WI38 (cell line): ENCODE measurements at regions not wholly inside any gene's neighbourhood (a gene's known extent, or its start where the extent isn't known, plus 50 kb on each side); places are given as distances from the start of the nearest gene placed in this dataset.

Experiments
- H3K4me3 ChIP-seq: 2 replicates; pipeline ENCODE4 v1.5.1; 2011; ENCODE audit warnings: low read depth, mild to moderate bottlenecking, control low read depth, low read length
- TF ChIP-seq, protein P1 (sequence below): IDR thresholded peaks from 2 replicates; pipeline ENCODE4 v1.5.1; 2012; ENCODE audit warnings: low read depth, mild to moderate bottlenecking, control low read depth, low read length

DNA sequence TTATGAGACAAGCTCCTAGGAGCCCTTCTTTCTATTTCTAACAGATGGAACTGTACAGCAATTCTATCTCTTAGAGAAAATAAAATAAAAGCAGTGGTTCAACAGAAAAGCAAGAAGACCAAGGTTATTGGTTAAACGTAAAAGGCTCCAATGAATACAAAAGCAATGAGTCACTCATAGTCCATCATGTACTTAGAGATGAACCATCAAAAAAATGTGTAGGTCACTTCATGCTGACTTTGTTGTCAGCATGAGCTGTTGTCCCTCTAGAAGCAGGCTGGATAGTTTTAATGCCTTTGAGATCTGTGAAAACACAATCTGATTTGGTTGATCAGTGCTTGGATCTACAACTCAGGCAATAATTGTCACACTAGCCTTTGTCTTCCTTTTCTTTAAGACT is 378.6 kb upstream of the ANXA10 start:
- TF ChIP-seq, protein P1, sequence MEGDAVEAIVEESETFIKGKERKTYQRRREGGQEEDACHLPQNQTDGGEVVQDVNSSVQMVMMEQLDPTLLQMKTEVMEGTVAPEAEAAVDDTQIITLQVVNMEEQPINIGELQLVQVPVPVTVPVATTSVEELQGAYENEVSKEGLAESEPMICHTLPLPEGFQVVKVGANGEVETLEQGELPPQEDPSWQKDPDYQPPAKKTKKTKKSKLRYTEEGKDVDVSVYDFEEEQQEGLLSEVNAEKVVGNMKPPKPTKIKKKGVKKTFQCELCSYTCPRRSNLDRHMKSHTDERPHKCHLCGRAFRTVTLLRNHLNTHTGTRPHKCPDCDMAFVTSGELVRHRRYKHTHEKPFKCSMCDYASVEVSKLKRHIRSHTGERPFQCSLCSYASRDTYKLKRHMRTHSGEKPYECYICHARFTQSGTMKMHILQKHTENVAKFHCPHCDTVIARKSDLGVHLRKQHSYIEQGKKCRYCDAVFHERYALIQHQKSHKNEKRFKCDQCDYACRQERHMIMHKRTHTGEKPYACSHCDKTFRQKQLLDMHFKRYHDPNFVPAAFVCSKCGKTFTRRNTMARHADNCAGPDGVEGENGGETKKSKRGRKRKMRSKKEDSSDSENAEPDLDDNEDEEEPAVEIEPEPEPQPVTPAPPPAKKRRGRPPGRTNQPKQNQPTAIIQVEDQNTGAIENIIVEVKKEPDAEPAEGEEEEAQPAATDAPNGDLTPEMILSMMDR = no peak
- H3K4me3 ChIP-seq = no peak overlapping the region

DNA sequence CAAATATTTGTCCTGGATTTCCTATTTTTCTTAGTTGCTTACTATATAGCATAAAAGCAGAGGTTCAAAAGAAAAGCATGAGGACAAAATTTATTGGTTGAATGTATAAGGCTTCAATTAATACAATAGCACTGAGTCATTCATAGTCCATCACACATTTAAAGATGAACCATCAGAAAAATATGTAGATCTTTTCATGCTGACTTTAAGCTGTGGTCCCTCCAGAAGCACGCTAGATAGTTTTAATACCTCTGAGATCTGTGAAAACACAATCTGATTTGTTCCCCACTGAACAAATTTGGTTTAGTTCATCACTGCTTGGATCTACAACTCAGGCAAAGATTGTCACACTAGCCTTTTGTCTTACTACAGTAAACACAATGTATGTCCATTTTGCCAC is 377.2 kb upstream of the ANXA10 start:
- no peak overlapping the region for H3K4me3 ChIP-seq
- TF ChIP-seq, protein P1 = no peak

DNA sequence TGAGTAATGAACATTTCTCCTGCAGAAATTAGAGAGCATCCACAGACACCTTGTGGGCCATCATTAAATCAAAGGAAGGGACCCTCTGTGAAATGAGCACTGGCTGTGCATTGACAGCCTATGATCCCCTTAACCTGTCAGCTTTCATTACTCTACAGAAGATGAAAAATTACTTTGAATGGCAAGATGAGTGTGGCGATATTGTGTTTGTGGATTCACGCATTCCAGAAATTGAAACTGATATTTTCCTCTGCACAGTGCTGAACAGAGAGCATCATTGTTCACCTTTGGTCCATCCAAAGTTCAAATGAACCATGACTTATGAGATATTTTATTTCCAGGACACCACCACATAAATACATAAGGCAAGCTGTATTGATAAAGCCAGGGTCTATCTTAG is 374.8 kb upstream of the ANXA10 start:
- no peak overlapping the region for H3K4me3 ChIP-seq
- TF ChIP-seq, protein P1 = no peak

DNA sequence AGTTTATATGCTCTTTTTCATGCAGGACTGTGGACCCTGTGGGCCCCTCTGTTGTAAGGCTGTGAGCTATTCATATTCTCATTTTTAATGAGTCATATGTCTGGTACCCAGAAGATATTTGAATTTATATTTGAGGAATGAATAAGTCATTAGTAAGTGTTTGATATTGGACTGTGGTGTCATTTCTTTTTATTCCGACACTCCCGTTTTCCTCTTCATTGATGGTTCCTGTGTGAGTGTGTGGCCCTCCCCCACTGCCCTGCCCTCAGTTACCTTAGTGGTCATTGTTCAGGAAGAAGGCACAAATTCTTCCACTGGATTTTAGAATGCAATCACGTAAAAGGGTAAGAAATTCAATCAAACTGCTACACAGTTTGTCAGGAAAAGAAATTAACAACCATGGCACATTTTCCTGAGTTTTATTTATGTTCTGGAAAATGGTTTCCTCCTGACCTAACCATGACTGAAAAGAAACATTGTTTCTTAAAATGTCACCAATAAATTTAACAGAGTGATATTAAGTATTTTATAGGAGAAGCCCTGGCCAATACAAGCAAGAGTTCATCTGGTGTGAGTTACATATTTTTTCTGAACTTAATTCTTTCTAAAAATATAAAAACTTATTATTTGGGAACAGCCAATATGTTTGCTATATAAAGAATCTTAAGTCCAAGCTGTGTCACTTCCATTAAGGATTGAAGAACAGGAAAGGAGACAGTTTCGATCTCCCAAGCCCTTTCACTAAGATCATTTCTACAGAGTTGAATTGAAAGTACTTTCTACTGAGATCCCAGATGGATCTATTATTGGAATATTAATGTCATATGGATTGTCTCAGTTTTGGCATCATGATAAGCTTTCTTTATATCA is 370.5 kb upstream of the ANXA10 start:
- H3K4me3 ChIP-seq = no peak overlapping the region
- TF ChIP-seq, protein P1 = no peak

DNA sequence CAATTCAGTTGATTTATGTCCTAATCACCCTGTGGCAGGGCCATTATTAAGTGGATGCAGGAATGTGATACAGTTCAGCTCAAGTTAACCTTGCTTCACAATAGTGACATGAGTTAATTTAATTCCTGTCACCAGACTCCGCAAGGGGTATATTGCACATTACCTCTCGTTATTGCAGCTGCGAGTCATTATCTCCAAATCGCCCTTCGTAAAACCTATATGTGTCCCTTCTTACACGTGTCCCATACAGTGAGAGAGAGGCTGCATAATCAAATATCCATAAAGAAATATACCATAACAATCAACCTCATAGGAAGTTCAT is 369.9 kb upstream of the ANXA10 start:
- no peak overlapping the region for H3K4me3 ChIP-seq
- TF ChIP-seq, protein P1 = no peak

DNA sequence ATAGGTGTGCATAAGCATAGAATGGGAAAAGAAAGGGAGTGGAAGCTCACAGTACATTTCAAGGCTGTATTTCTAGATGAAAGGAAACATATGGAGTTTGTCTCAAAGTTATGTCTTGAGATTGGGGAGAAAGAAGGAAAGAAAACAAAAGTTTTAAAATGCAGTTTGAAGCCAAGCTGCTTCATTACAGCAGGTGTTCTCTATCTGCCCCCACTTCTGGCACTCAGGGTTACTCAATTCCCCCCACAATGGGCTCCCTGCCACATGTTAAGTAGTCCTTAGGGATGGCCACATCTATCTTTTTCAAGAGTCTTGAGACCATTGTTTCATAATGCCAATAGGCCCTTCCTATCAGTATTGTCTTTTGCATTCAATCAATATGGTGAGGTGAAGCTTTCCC is 367.4 kb upstream of the ANXA10 start:
- TF ChIP-seq, protein P1 = no peak
- no peak overlapping the region for H3K4me3 ChIP-seq

DNA sequence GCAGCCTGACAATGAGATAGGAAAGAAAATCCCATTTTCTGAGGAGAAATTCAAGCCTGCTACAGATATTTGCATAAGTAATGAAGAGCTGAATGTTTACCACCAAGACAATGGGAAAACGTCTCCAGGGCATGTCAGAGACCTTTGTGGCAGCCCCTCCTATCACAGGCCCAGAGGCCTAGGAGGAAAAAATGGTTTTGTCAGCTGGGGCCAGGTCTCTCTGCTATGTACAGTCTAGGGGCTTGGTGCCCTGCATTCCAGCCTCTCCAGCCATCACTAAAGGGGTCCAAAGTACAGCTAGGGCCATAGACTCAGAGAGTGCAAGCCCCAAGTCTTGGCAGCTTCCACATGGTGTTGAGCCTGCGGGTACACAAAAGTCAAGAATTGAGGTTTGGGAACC is 361.6 kb upstream of the ANXA10 start:
- TF ChIP-seq, protein P1 = no peak
- no peak overlapping the region for H3K4me3 ChIP-seq
